Natural killer cell (primary cell): ENCODE measurements at regions not wholly inside any gene's neighbourhood (a gene's known extent, or its start where the extent isn't known, plus 50 kb on each side); places are given as distances from the start of the nearest gene placed in this dataset.

Experiments
- ATAC-seq, 3 donors: fragments of 150-1000 bp in 2 of 3; fragments of 200-7000 bp in 1 of 3; cut with Tn5 transposase; 1 replicate in 1 of 3; 2 replicates in 2 of 3; pipeline ENCODE4 v1.10.0; 2021; ENCODE audit warnings: mild to moderate bottlenecking in 2 of 3, moderate library complexity in 2 of 3
- DNase-seq, 2 donors: peaks; one replicate each; pipeline versions ENCODE4 v3.0.0 to v3.0.0-alpha.2; 2013 to 2021; ENCODE audit warnings: mixed read lengths in 1 of 2
- H3K27ac ChIP-seq: one replicate; pipeline ENCODE4 v1.5.1; 2013; ENCODE audit warnings: mild to moderate bottlenecking, low read length
- H3K27me3 ChIP-seq: one replicate; pipeline ENCODE4 v1.6.1; 2013; ENCODE audit warnings: low read length; ENCODE audit not compliant: control insufficient read depth, insufficient read depth
- H3K36me3 ChIP-seq: one replicate; pipeline ENCODE4 v1.6.1; 2013; ENCODE audit warnings: low read length; ENCODE audit not compliant: control insufficient read depth, insufficient read depth
- H3K4me1 ChIP-seq: one replicate; pipeline ENCODE4 v1.6.1; 2013; ENCODE audit warnings: low read length; ENCODE audit not compliant: control insufficient read depth, insufficient read depth
- H3K4me3 ChIP-seq: one replicate; pipeline ENCODE4 v1.5.1; 2013; ENCODE audit warnings: low read length
- H3K9me3 ChIP-seq: one replicate; pipeline ENCODE4 v1.6.1; 2013; ENCODE audit warnings: low read length; ENCODE audit not compliant: control insufficient read depth, insufficient read depth
- H3K27ac Mint-ChIP-seq, 2 donors: one replicate each; pipeline ENCODE4 v1.8.0; 2022; ENCODE audit warnings: mild to moderate bottlenecking in 2 of 2, mixed read lengths in 2 of 2, moderate library complexity in 1 of 2
- H3K27me3 Mint-ChIP-seq, 2 donors: one replicate each; pipeline ENCODE4 v1.8.0; 2022; ENCODE audit warnings: low read depth in 2 of 2, mixed read lengths in 2 of 2
- H3K36me3 Mint-ChIP-seq: one replicate; pipeline ENCODE4 v1.8.0; 2022; ENCODE audit warnings: mixed read lengths
- H3K4me1 Mint-ChIP-seq, 2 donors: one replicate each; pipeline ENCODE4 v1.8.0; 2022; ENCODE audit warnings: mixed read lengths in 2 of 2
- H3K4me3 Mint-ChIP-seq: one replicate; pipeline ENCODE4 v1.8.0; 2022; ENCODE audit warnings: mild to moderate bottlenecking, moderate library complexity, mixed read lengths
- H3K9me3 Mint-ChIP-seq, 2 donors: one replicate each; pipeline ENCODE4 v1.8.0; 2022; ENCODE audit warnings: mixed read lengths in 2 of 2
- CTCF ChIP-seq: fragments of 200-600 bp; IDR thresholded peaks from one replicate; pipeline ENCODE4 v1.8.0; 2022; ENCODE audit warnings: antibody characterized with exemption
- WGBS: methylation state at CpG from one replicate; pipeline ENCODE4 v1.1.7; 2013; ENCODE audit warnings: missing lambda C conversion rate; ENCODE audit not compliant: insufficient coverage; 5-methylcytosine and 5-hydroxymethylcytosine counted together
- intact Hi-C: fragments of 100-400 bp; cut with micrococcal nuclease; formaldehyde crosslinking; loops from one replicate; pipeline ENCODE4 v1.14.2; 2022

GRCh38 chr2:57957238-57957637 lies 89.4 kb upstream of the VRK2 start:
- Histone ChIP-seq H3K27ac (no peak overlapping the region), H3K27me3 (no peaks in the 10 kb centered on the region), H3K4me1 (no peaks in the 10 kb centered on the region), H3K4me3 (no peak overlapping the region), H3K36me3 (no peaks in the 10 kb centered on the region), H3K9me3 (no peaks in the 10 kb centered on the region)
- no peak for DNase-seq
- no peaks in the 10 kb centered on the region for H3K4me1 Mint-ChIP-seq
- H3K36me3 Mint-ChIP-seq: no peaks in the 10 kb centered on the region
- H3K27me3 Mint-ChIP-seq: no peaks in the 10 kb centered on the region
- no peaks in the 10 kb centered on the region for H3K9me3 Mint-ChIP-seq
- no peak overlapping the region for H3K4me3 Mint-ChIP-seq
- ATAC-seq: no peak
- H3K27ac Mint-ChIP-seq: no peak overlapping the region
- no CpG with 5 or more reads among the region's 3 CpGs for WGBS
- intact Hi-C loops: no loop called here
- TF ChIP-seq CTCF: no peak

- 94% methylated on average over 7 of the region's 7 CpGs for WGBS
- intact Hi-C loops: no loop called here
- Histone ChIP-seq H3K36me3 (no peaks in the 10 kb centered on the region), H3K9me3 (no peaks in the 10 kb centered on the region), H3K4me1 (no peaks in the 10 kb centered on the region), H3K27me3 (no peaks in the 10 kb centered on the region), H3K27ac (no peak overlapping the region), H3K4me3 (no peak overlapping the region)
- Mint-ChIP-seq H3K4me3 (no peak overlapping the region), H3K27ac (no peak overlapping the region), H3K27me3 (no peaks in the 10 kb centered on the region), H3K36me3 (no peaks in the 10 kb centered on the region), H3K4me1 (no peaks in the 10 kb centered on the region), H3K9me3 (no peaks in the 10 kb centered on the region)
- no peak for ATAC-seq
- no peak for DNase-seq
- no peak for TF ChIP-seq CTCF
Measured at GRCh38 chr2:57959390-57959789, 87.2 kb upstream of the VRK2 start.

GRCh38 chr2:57962861-57963260 lies 83.7 kb upstream of the VRK2 start:
- Histone ChIP-seq H3K4me3 (no peak overlapping the region), H3K27me3 (no peaks in the 10 kb centered on the region), H3K27ac (no peak overlapping the region), H3K9me3 (no peaks in the 10 kb centered on the region), H3K36me3 (no peaks in the 10 kb centered on the region), H3K4me1 (no peaks in the 10 kb centered on the region)
- H3K9me3 Mint-ChIP-seq: no peaks in the 10 kb centered on the region
- 89% methylated on average over 3 of the region's 3 CpGs for WGBS
- ATAC-seq: no peak
- no peak overlapping the region for H3K4me3 Mint-ChIP-seq
- H3K4me1 Mint-ChIP-seq: no peaks in the 10 kb centered on the region
- no peaks in the 10 kb centered on the region for H3K36me3 Mint-ChIP-seq
- no peak for TF ChIP-seq CTCF
- H3K27ac Mint-ChIP-seq: no peak overlapping the region
- DNase-seq: no peak
- intact Hi-C loops: no loop called here
- H3K27me3 Mint-ChIP-seq: peaks cover 0 to 3% of the 10 kb centered on the region in 2 donors

- Mint-ChIP-seq H3K27ac (no peak overlapping the region), H3K9me3 (no peaks in the 10 kb centered on the region), H3K36me3 (no peaks in the 10 kb centered on the region), H3K27me3 (peaks cover 0 to 4% of the 10 kb centered on the region in 2 donors), H3K4me3 (no peak overlapping the region), H3K4me1 (no peaks in the 10 kb centered on the region)
- no peak overlapping the region for H3K27ac ChIP-seq
- no peak overlapping the region for H3K4me3 ChIP-seq
- intact Hi-C loops: no loop called here
- H3K4me1 ChIP-seq: no peaks in the 10 kb centered on the region
- no peaks in the 10 kb centered on the region for H3K36me3 ChIP-seq
- no CpG with 5 or more reads among the region's 1 CpG for WGBS
- DNase-seq: no peak
- no peaks in the 10 kb centered on the region for H3K27me3 ChIP-seq
- no peaks in the 10 kb centered on the region for H3K9me3 ChIP-seq
- TF ChIP-seq CTCF: no peak
- no peak for ATAC-seq
Measured at GRCh38 chr2:57965219-57965618, 81.4 kb upstream of the VRK2 start.
